Neuronal stem cell (in vitro differentiated cells): ENCODE measurements at regions not wholly inside any gene's neighbourhood (a gene's known extent, or its start where the extent isn't known, plus 50 kb on each side); places are given as distances from the start of the nearest gene placed in this dataset.

ENCODE experiments used
- DNase-seq: peaks from one replicate; pipeline ENCODE4 v3.0.0-alpha.2; 2013; ENCODE audit warnings: low spot score
- H2AFZ ChIP-seq: one replicate; pipeline ENCODE4 v1.6.1; 2013; ENCODE audit warnings: mild to moderate bottlenecking, low read length, inconsistent platforms
- H2AK5ac ChIP-seq: 2 replicates; pipeline ENCODE4 v1.6.1; 2013; ENCODE audit warnings: low read depth, mild to moderate bottlenecking, inconsistent platforms, low read length, moderate library complexity, mixed read lengths
- H2BK120ac ChIP-seq: 2 replicates; pipeline ENCODE4 v1.6.1; 2013; ENCODE audit warnings: low read depth, mild to moderate bottlenecking, inconsistent platforms, low read length, moderate library complexity, mixed read lengths
- H2BK12ac ChIP-seq: one replicate; pipeline ENCODE4 v1.6.1; 2013; ENCODE audit warnings: low read length, inconsistent platforms
- H2BK15ac ChIP-seq: 2 replicates; pipeline ENCODE4 v1.6.1; 2013; ENCODE audit warnings: mild to moderate bottlenecking, low read length, inconsistent platforms, mixed read lengths
- H2BK5ac ChIP-seq: one replicate; pipeline ENCODE4 v1.6.1; 2013; ENCODE audit warnings: inconsistent platforms, mild to moderate bottlenecking, low read length, moderate library complexity
- H3K14ac ChIP-seq: one replicate; pipeline ENCODE4 v1.6.1; 2013; ENCODE audit warnings: low read length, inconsistent platforms
- H3K18ac ChIP-seq: 2 replicates; pipeline ENCODE4 v1.6.1; 2013; ENCODE audit warnings: low read length, inconsistent platforms
- H3K23ac ChIP-seq: 2 replicates; pipeline ENCODE4 v1.6.1; 2013; ENCODE audit warnings: low read depth, mild to moderate bottlenecking, mixed read lengths, low read length, inconsistent platforms; ENCODE audit not compliant: poor library complexity
- H3K27ac ChIP-seq: replicated peaks from 3 replicates; pipeline ENCODE4 v1.5.1; 2013; ENCODE audit warnings: low read length, inconsistent platforms
- H3K27me3 ChIP-seq, 3 experiments: 2 replicates each; pipeline ENCODE4 v1.6.1; 2013; ENCODE audit warnings: low read length in 3 of 3, mild to moderate bottlenecking in 2 of 3, inconsistent platforms in 1 of 3, low read depth in 1 of 3, mixed read lengths in 1 of 3, moderate library complexity in 1 of 3; ENCODE audit not compliant: control insufficient read depth in 3 of 3, insufficient read depth in 3 of 3
- H3K36me3 ChIP-seq, 2 donors: replicated peaks in 1 of 2; 2 replicates each; pipeline ENCODE4 v1.6.1; 2013; ENCODE audit warnings: low read length in 2 of 2; ENCODE audit not compliant: control insufficient read depth in 2 of 2, insufficient read depth in 2 of 2
- H3K4ac ChIP-seq: 2 replicates; pipeline ENCODE4 v1.6.1; 2013; ENCODE audit warnings: inconsistent platforms, mild to moderate bottlenecking, low read length, moderate library complexity
- H3K4me1 ChIP-seq, 2 donors: 1 replicate in 1 of 2; 2 replicates in 1 of 2; pipeline ENCODE4 v1.6.1; 2013; ENCODE audit warnings: low read length in 2 of 2, low read depth in 1 of 2; ENCODE audit not compliant: control insufficient read depth in 2 of 2, insufficient read depth in 1 of 2
- H3K4me2 ChIP-seq: one replicate; pipeline ENCODE4 v1.6.1; 2013; ENCODE audit warnings: mild to moderate bottlenecking, low read length, inconsistent platforms; ENCODE audit not compliant: insufficient read depth, poor library complexity, severe bottlenecking
- H3K4me3 ChIP-seq, 2 donors: 2 replicates each; pipeline ENCODE4 v1.5.1; 2013; ENCODE audit warnings: low read length in 2 of 2, mild to moderate bottlenecking in 2 of 2, inconsistent platforms in 1 of 2, moderate library complexity in 1 of 2
- H3K79me1 ChIP-seq: one replicate; pipeline ENCODE4 v1.6.1; 2013; ENCODE audit warnings: low read depth, mild to moderate bottlenecking, inconsistent platforms, low read length, moderate library complexity
- H3K9ac ChIP-seq: one replicate; pipeline ENCODE4 v1.6.1; 2013; ENCODE audit warnings: mild to moderate bottlenecking, low read depth, low read length, inconsistent platforms; ENCODE audit not compliant: poor library complexity
- H3K9me3 ChIP-seq, 2 donors: replicated peaks in 1 of 2; 2 replicates each; pipeline versions ENCODE3 to v1.6.1; 2013; ENCODE audit warnings: low read length in 2 of 2, mild to moderate bottlenecking in 2 of 2, inconsistent platforms in 1 of 2, low read depth in 1 of 2, mixed read lengths in 1 of 2, moderate library complexity in 1 of 2; ENCODE audit not compliant: control insufficient read depth in 2 of 2, insufficient read depth in 1 of 2
- H4K8ac ChIP-seq: one replicate; pipeline ENCODE4 v1.6.1; 2013; ENCODE audit warnings: low read depth, mild to moderate bottlenecking, inconsistent platforms, low read length, moderate library complexity
- H4K91ac ChIP-seq: one replicate; pipeline ENCODE4 v1.6.1; 2013; ENCODE audit warnings: low read length, low read depth, mild to moderate bottlenecking, inconsistent platforms; ENCODE audit not compliant: poor library complexity
- WGBS, 2 donors: extraction: QIAGEN DNeasy Blood & Tissue Kit; methylation state at CpG; one replicate each; pipeline ENCODE4 v1.1.7; 2013; ENCODE audit warnings: missing lambda C conversion rate in 2 of 2, mixed read lengths in 1 of 2; ENCODE audit not compliant: insufficient read length in 2 of 2, insufficient replicate concordance in 1 of 2; ENCODE audit errors: extremely low coverage in 2 of 2; 5-methylcytosine and 5-hydroxymethylcytosine counted together

DNA sequence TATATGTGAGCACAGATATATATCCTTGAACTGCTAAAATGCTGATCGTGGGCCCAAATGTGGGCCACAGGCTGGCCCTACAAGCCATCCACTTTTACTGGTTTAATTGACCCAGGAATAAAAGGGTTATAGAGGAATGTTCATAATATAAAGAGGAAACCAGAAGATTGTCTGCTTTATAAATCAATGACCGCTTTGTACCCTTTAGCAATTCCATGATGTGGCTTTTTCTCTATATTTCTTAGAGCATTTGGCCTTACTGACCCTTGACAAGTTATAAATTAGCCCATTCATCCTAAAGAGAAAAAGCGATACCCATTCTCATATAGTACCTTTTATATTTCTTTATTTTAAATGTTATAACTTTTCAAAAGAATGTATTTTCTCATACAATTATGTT lies 87.1 kb upstream of the ITGA4 start:
- Histone ChIP-seq H3K9me3 (no peaks in the 10 kb centered on the region), H3K27me3 (peaks cover 0 to 4% (median 0%) of the 10 kb centered on the region in 3 experiments), H3K36me3 (no peaks in the 10 kb centered on the region), H2AK5ac (no peak overlapping the region), H4K8ac (no peak overlapping the region), H2BK5ac (no peak overlapping the region), H4K91ac (no peak overlapping the region), H3K4ac (no peak overlapping the region), H3K79me1 (no peaks in the 10 kb centered on the region), H3K4me2 (no peak overlapping the region), H3K18ac (no peak overlapping the region), H3K23ac (no peak overlapping the region), H2BK120ac (no peak overlapping the region), H3K27ac (no peak overlapping the region), H3K14ac (no peak overlapping the region), H2BK15ac (no peak overlapping the region), H2AFZ (no peak overlapping the region), H3K4me1 (peaks cover 0 to 15% of the 10 kb centered on the region in 2 donors), H2BK12ac (no peak overlapping the region), H3K9ac (no peak overlapping the region), H3K4me3 (no peak overlapping the region)
- no CpG with 5 or more reads among the region's 3 CpGs for WGBS, 2 donors
- no peak for DNase-seq

DNA sequence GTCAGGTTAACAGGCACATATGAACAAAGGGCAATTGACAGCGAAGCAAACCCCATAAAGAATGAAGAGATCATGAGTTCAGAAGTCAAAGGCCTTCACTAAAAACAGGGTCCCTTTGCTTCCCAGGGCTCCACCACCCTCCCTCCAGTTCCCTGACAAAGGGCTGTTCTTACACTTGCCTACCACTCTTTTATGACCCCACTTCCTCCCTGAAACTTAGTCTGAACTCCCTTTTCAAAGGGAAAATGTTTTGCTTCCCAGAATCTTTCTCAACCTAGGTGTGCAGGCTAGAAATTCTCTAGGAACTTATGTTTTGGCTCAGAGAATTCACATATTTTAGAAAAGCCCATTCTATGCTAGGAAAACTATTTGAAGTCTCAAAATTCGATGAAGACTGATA lies 86.0 kb upstream of the ITGA4 start:
- Histone ChIP-seq H3K4me2 (no peak overlapping the region), H3K27ac (no peak overlapping the region), H3K27me3 (peaks cover 0 to 7% (median 0%) of the 10 kb centered on the region in 3 experiments), H3K4ac (no peak overlapping the region), H4K91ac (no peak overlapping the region), H4K8ac (no peak overlapping the region), H2AK5ac (no peak overlapping the region), H2BK12ac (no peak overlapping the region), H3K9me3 (no peaks in the 10 kb centered on the region), H3K36me3 (no peaks in the 10 kb centered on the region), H2BK5ac (no peak overlapping the region), H3K9ac (no peak overlapping the region), H3K14ac (no peak overlapping the region), H2BK15ac (no peak overlapping the region), H3K79me1 (no peaks in the 10 kb centered on the region), H3K18ac (no peak overlapping the region), H3K4me1 (peaks cover 0 to 15% of the 10 kb centered on the region in 2 donors), H2BK120ac (no peak overlapping the region), H3K4me3 (no peak overlapping the region), H2AFZ (no peak overlapping the region), H3K23ac (no peak overlapping the region)
- no peak for DNase-seq
- WGBS, 2 donors = no CpG with 5 or more reads among the region's 2 CpGs

DNA sequence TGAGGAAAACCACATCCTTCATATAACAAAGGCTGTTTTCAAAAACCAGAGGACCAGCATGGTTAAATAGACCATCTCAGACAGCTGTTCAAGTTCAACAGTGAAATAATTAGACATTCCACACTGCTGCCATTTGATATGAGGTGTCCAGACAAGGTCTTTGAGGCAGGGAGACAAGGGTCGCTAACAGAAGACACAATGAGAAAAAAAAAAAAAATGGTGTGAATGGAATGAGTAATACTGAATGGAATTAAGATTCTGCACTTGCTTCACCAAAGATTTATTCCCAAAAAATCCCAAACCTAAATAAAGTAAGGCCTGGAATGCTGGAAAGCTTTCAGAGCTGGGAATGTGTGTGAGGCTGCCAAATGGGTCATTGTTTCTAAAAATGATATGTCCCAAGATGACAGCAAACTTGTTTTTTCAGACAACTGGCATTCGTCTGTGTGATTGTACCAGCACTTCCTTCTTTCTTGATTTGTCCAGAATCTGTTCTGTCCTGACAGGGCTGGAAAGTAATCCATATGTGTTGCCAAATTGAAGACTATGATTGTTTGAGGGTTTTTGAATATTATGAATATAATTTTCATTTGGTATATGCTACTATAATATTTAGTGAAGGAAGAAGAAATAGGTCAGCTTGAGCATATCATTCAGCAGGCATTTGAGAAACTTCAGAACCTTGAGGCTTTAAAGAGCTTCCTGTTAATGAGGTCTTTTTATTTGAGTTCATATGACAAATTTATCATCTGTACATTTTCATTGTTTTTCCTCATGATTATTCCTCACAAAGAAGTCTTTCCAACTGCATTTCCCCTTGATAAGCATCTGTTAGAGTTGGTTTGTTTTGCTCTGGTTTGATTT lies 85.2 kb upstream of the ITGA4 start:
- H3K4ac ChIP-seq = no peak overlapping the region
- no peak overlapping the region for H3K18ac ChIP-seq
- peaks cover 0 to 15% of the 10 kb centered on the region in 2 donors for H3K4me1 ChIP-seq
- H4K91ac ChIP-seq = no peak overlapping the region
- H3K23ac ChIP-seq = no peak overlapping the region
- H2BK5ac ChIP-seq = no peak overlapping the region
- H3K9me3 ChIP-seq = no peaks in the 10 kb centered on the region
- H3K9ac ChIP-seq = no peak overlapping the region
- no peak overlapping the region for H3K14ac ChIP-seq
- H3K79me1 ChIP-seq = no peaks in the 10 kb centered on the region
- no peak overlapping the region for H2BK12ac ChIP-seq
- H2BK120ac ChIP-seq = no peak overlapping the region
- no peak overlapping the region for H3K27ac ChIP-seq
- no peak overlapping the region for H2AFZ ChIP-seq
- DNase-seq = no peak
- no peak overlapping the region for H2AK5ac ChIP-seq
- H4K8ac ChIP-seq = no peak overlapping the region
- WGBS, 2 donors = no CpG with 5 or more reads among the region's 2 CpGs
- no peak overlapping the region for H3K4me2 ChIP-seq
- peaks cover 0 to 7% (median 0%) of the 10 kb centered on the region in 3 experiments for H3K27me3 ChIP-seq
- H3K4me3 ChIP-seq = no peak overlapping the region
- H2BK15ac ChIP-seq = no peak overlapping the region
- H3K36me3 ChIP-seq = no peaks in the 10 kb centered on the region

DNA sequence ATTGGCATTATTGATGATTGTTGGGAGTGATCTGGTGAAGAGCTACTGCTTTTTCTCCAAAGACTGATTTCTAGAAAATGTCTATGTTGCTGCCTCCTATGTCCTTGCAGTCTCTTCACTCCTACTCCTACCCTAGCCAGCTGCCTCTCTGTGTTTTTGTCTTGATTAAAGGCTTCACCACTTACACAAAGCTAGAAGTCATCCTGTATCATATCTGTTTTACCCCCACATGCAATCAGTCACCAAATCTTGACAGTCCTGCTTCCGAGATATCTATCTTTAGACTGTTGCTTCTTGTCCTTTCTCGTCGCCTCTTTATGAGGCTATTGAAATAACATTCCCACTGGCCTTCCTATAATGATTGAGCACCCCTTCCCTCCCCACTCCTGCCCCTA lies 84.5 kb upstream of the ITGA4 start:
- H3K4me1 ChIP-seq = peaks cover 0 to 15% of the 10 kb centered on the region in 2 donors
- H2AFZ ChIP-seq = no peak overlapping the region
- H3K18ac ChIP-seq = no peak overlapping the region
- no peak overlapping the region for H3K4me2 ChIP-seq
- no peak overlapping the region for H3K4me3 ChIP-seq
- H3K36me3 ChIP-seq = no peaks in the 10 kb centered on the region
- H3K27ac ChIP-seq = no peak overlapping the region
- H3K27me3 ChIP-seq = peaks cover 0 to 7% (median 0%) of the 10 kb centered on the region in 3 experiments
- no peaks in the 10 kb centered on the region for H3K9me3 ChIP-seq
- H3K9ac ChIP-seq = no peak overlapping the region
- H3K23ac ChIP-seq = no peak overlapping the region
- no peak overlapping the region for H2AK5ac ChIP-seq
- H2BK12ac ChIP-seq = no peak overlapping the region
- no peak for DNase-seq
- H3K79me1 ChIP-seq = no peaks in the 10 kb centered on the region
- WGBS, 2 donors = no CpG with 5 or more reads among the region's 3 CpGs
- H3K14ac ChIP-seq = no peak overlapping the region
- no peak overlapping the region for H2BK15ac ChIP-seq
- no peak overlapping the region for H4K91ac ChIP-seq
- no peak overlapping the region for H3K4ac ChIP-seq
- no peak overlapping the region for H4K8ac ChIP-seq
- H2BK5ac ChIP-seq = no peak overlapping the region
- H2BK120ac ChIP-seq = no peak overlapping the region
